GM20000 (cell line): ENCODE measurements at regions not wholly inside any gene's neighbourhood (a gene's known extent, or its start where the extent isn't known, plus 50 kb on each side); places are given as distances from the start of the nearest gene placed in this dataset.
"Not testable (repeated sequence)": the region's sequence is repeated elsewhere in the genome, so short reads cannot be mapped to it uniquely, and the experiment has no call there.

ENCODE experiments used
- DNase-seq: peaks from one replicate; pipeline ENCODE4 v3.0.0; 2012; ENCODE audit warnings: low spot score
- CTCF ChIP-seq: IDR thresholded peaks from 2 replicates; pipeline ENCODE4 v1.5.1; 2012; ENCODE audit warnings: mild to moderate bottlenecking, control low read depth; ENCODE audit errors: extremely low read depth, missing control alignments

- TF ChIP-seq CTCF = no peak
- DNase-seq = no peak
These were observed 72.1 kb upstream of the RASA1 start for GRCh38 chr5:87195616-87196015.

- no peak for DNase-seq
- no peak for TF ChIP-seq CTCF
These were observed 69.7 kb upstream of the RASA1 start for GRCh38 chr5:87198010-87198409.

GRCh38 chr5:87199246-87199645, 68.4 kb upstream of the RASA1 start:
- not testable (repeated sequence) for DNase-seq

GRCh38 chr5:87199704-87200103, 68.0 kb upstream of the RASA1 start:
- not testable (repeated sequence) for DNase-seq

- no peak for DNase-seq
- no peak for TF ChIP-seq CTCF
These were observed 57.6 kb upstream of the RASA1 start for GRCh38 chr5:87210076-87210475.

GRCh38 chr5:87210743-87211142, 56.9 kb upstream of the RASA1 start:
- no peak for TF ChIP-seq CTCF
- no peak for DNase-seq

GRCh38 chr5:87211676-87212075, 56.0 kb upstream of the RASA1 start:
- no peak for TF ChIP-seq CTCF
- DNase-seq = no peak

- not testable (repeated sequence) for DNase-seq
These were observed 55.5 kb upstream of the RASA1 start for GRCh38 chr5:87212183-87212582.

GRCh38 chr5:87217480-87217879, 50.2 kb upstream of the RASA1 start:
- not testable (repeated sequence) for DNase-seq
